ENCODE measurements at regions not wholly inside any gene's neighbourhood (a gene's known extent, or its start where the extent isn't known, plus 50 kb on each side); places are given as distances from the start of the nearest gene placed in this dataset.

DNA sequence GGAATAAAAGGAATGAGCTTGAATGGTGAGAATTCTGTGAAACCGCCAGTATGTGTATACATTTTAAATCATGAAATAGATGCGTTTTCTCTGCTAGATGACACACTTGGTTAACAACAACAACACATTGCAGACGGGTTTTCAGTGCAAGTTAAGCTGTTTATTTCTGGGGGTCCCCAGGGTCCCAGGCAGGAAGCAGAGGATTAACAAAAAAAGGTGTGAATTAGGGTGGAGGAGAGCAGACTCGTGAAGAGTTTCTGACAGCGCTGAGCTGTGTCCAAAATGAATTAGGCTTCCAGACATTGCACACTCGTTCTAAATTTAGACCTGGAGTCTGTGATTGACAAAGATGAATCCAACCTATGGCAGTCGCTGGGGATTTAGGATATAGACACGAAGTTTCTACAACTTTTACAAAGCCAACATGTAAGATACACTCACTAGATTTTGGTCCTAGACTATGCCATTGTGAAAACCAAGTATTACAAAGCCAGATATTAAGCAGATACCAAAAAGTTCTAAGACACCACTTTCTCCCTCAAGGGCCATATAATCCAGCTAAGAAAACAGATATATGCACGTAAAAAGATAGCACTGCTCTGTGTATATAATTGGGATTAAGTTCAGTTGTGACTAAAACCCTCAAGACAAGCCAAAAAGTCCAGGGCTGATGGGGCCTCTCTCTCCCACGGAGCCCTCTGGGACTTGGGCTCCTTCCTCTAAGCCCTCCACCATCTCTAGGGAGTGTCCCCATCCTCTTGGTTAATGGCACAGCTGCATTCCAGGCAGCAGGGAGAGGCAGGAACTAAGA lies 120.2 kb downstream of the ACAA2 start:
- peak; percentile 16 for DNase-seq

DNA sequence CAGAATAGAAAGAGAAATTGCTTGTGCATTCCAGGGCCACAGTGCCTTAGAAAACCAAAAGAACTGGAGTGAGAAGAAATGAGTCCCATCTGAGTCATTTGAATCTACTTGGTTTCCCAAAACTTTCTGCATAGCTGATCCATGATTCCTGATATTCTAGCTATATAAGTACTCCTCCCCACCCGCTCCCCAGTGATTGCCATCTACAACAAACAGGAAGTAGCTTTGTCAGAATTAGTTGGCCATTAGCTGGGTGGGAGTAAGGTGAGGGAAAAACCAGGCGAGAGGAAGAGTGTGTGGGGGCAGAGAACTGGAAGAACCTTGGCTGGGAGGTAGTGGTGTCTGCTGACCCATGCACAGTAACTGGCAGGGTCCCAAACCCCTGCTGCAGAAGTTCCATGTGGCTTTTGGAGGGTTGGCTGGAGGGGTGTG lies 122.1 kb downstream of the ACAA2 start:
- DNase-seq: peak; percentile 96

DNA sequence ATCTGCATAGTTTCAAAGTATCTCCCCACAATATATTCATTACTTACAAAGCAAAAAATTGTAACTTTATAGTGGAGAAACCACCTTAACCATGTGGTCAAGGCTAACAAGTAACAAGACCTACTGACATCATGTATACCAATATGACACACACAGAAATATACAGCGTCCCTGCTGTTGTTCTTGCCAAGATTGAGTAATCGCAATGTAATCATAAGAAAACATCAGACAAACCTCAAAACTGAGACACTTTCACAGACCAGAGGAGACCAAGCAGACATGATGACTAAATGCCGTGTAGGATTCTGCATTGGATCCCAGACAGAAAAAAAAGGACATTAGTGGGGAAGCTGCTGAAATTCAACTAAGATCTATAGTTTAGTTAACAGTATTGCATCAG lies 123.0 kb downstream of the ACAA2 start:
- DNase-seq: peak; percentile 99

DNA sequence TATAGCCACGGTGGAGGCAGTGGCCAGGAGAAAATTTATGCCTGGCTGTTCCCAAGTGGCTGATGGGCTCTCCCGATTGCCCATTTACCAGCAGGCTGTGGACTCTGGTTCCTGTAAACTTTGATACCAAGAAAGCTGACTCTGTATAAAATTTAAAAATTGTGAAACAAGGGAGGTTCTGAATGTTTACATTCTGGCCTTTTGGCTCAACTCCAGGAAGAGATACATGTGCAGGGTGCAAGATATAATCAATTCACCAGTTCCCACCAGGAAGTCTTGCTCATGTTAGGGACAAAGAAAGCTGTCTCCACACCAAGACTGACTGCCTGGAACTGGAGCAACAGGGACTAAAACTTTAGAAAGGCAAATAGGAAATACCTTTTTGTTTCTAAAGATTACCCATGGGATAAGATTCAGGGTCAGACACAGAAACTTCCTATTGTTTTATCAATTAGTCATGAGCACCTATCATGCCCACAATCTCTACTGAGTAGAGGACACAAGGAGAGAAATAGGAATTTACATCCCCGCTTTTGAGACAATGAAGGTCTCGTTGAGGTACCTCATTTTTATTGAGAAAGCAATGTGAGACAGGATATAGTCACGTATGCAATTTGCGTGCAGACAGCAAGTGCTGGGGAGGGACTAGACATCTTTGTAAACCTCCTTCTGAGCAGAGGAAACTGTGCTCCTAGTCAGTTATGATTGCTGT lies 123.5 kb downstream of the LIPG start:
- peak; percentile 29 for DNase-seq

DNA sequence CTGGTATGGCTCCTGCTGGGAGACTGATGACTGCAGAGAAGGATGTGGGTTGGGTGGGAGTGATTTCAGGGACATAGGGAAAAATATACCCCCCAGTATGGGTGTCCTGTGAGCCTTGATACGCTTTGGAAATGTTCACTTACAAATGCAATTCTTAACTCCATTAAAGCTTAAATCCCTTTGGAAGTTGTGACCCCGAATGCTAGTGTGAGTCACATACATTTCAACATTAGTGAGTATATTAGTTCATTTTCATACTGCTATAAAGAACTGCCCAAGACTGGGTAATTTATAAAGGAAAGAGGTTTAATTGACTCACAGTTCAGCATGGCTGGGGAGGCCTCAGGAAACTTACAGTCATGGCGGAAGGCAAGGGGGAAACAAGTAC lies 120.9 kb downstream of the LIPG start:
- DNase-seq: peak; percentile 61

DNA sequence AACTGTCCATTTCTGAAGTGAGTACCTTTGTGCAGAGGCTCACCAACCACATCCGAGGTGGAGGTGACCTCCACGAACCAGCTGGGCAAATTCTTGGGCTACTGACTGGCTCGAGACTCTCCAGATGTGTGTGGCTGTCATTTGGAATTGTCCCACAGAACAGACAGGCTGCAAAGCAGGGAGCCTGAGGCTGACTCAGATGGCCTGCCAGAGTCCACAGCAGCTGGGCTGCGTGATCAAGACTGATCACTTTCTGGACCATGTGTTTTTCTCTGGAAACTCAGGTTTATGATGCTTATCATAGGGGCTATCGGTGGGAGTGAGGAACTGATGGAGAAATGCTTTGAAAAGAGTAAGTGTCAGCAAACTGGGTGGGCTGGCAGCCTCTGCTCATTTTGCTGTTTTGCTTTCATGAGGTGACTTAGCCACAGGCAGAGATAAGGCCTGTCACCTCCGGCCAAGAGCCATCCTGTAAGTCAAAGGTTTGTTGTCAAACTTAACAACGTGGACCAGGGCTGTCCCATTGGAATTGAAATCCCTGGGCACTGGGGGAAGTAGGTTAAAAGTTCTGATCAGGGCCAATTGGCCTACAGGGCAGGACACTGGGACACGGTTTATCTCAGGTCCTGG lies 120.4 kb downstream of the LIPG start:
- no peak for DNase-seq

DNA sequence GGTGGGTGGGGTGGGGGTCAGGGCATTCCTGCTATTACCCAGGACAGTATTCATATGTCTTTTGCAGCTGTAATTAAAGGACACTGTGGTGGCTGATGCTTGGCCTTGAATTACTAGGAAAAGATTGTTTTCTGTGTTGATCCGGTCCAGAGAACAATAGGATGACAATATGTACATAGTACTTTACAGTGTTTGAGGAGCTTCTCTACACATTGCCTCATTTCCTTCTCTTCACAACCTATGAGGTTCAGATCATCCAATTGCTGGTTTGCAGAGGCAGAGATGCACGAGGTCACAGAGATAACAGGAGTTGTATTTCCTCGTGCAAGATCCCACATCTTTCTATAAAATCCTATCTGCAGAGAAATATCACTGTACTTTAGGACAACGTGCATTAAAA lies 119.5 kb downstream of the LIPG start:
- no peak for DNase-seq

DNA sequence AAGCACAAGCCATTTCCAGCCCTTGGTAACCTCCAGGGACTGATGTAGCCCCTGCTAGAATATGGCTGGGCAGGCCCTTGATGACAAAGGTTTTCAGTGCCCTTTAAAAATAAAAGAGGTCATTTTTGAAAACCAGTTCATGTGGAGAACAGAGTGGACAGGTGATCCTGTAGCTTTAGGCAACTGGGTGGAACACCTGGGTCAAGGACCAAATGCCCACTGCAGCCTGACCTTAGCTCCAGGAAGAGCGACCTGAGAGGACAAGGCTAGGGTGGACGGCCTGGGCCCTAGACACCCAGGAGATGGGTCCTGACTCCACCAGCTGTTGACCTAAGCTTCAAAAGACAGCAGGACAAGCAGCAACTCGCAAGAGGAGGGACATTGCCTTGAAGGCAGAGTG lies 116.6 kb downstream of the LIPG start:
- DNase-seq: no peak

DNA sequence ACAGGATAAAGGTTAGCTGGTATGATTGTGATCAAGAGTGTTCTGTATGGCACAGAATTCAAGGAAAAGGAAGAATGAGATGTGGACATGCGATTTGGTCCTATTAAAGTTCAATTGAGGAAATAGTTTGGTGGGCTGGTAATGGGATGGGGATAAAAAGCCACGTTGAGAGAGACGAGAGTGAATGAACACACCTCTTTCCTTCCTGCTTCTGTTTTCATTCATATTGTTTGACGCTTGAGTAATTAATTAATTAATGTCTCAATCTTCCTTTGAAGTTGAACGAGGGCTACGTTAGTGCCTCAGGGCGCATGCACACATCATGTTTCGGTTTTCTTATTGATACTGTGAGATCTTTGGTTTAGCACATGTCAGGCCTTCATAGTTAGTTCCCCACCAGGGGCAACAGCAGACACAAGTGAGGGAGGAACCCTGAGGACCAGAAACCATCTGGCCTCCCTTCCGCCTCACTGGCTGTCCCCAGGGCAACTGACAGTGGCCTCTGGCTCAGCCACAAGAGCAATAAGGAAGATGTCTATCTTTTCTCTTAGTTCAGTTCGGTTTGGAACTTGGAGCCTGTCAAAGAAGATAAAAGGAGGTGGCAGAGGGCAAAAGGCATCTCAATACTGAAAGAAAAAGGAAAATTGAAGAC lies 116.0 kb downstream of the LIPG start:
- DNase-seq: no peak

DNA sequence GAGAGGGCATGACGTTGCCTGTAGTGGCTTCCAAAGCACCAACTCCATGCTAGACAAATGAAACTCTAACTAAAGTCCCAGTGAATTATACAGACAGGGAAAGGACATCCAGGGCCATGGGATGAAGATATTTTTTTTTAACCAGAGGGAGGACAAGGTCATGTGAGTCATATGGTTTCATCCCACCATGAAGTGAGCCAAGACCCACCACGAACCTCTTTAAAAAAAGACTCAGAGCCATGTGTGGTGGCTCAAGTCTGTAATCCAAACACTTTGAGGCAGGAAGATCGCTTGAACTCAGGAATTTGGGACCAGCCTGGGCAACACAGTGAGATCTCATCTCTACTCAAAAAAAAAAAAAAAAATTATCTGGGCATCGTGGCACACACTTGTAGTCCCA lies 115.2 kb downstream of the LIPG start:
- DNase-seq: no peak

DNA sequence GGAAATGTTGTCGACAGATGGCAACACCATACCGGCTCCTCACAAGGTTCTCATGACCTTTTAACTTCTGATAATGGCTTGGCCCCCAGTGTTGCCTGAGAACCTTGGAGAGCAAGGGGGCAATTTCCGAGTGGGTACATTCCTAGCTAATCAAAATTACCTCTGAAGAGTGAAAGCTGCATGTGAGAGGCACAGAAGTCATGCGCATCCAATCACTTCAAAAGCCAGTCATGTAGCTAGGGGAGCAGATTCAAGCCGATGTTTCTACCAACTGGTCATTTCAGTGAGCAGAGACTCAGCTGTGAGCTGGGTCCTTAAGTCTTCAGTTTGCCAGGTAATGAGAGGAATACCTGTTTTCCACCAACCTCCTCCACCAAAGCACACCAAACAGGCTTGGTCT lies 111.4 kb downstream of the LIPG start:
- DNase-seq: no peak

DNA sequence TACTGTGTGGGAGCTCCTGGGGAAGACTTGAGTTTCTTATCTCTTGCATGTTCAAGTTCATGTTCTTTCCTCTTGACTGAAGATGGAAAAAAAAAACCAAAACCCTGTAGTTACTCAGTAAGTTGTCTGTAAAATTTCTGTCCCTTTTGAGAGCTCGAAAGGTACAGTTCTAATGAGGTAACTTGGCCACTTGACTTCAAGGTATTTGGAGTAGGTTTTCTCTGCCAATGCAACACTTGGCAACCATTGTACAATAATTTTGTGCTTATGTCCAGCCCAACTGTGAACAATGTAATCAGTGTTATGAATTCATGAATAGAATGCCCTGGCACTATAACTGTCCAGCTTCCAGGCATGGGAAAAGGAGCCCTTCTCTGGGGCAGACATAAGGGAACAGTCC lies 111.0 kb downstream of the LIPG start:
- DNase-seq: no peak

DNA sequence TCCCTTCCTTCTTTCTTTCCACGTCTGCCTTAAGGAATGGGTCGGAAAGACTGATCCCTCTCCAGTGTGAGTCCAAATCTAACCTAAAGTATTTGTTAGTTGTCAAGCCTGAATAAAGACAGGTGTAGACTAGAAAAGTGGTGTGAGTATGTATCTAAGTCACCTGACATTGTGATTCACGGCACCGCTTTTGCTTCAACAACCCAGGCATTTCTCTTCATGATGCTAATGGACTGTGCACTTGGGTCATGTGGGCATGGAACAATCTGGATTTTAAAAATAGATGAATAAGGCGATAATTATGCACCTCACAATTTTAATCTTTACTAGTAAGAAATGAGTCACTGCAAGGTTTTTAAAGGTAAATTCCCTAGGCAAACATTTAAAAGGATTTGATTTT lies 107.5 kb downstream of the LIPG start:
- no peak for DNase-seq

DNA sequence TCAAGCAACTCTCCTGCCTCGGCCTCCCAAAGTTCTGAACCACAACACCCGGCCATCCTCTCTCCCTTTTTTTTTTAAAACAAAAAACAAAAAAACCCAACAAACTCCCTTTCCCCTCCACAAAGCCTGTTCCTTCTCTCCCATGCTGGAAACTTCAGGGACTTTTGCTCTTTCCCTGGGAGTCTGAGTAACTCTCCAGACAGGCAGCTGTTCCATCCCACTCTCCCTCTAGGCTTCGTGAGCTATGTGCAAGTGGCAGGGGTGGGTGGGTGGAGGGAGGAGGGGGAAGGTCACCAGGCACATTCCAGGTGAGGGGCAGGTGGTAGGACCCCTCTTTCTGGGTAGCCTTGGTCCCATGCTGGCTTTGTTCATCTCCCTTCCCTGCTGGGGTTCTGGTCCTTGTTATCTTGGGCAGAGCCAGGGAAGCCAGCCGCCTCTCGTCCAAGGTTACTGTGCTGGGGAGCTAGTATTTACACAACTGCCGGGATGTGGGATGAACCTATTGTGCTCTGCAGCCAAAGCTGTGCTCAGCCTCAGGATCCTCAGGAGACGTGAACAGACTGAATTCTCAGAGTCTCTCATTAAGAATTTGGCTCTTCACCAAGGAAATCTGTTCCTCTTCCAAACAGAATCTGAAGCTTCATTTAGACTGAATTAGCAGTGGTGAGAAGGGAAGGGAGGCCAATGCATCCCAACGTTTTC lies 106.9 kb downstream of the LIPG start:
- peak; percentile 50 for DNase-seq

DNA sequence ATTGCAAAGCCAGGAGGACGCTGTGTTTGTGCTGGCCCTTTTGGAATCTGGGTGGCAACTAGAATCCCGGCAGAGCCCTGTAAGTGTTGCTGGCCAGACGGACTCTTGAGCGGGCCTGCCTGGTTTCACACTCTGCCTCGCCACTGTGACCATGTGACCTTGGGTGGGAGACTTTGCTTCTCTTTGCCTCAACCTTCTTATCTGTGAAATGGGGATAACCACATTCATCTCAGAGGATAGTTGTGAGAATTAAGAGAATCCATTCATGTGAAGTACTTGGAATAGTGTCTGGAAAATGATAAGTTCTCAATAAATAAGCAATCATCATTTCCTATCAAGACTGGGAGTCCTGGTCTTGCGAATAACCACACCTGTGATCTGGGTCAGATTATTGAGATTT lies 105.6 kb downstream of the LIPG start:
- DNase-seq: no peak

DNA sequence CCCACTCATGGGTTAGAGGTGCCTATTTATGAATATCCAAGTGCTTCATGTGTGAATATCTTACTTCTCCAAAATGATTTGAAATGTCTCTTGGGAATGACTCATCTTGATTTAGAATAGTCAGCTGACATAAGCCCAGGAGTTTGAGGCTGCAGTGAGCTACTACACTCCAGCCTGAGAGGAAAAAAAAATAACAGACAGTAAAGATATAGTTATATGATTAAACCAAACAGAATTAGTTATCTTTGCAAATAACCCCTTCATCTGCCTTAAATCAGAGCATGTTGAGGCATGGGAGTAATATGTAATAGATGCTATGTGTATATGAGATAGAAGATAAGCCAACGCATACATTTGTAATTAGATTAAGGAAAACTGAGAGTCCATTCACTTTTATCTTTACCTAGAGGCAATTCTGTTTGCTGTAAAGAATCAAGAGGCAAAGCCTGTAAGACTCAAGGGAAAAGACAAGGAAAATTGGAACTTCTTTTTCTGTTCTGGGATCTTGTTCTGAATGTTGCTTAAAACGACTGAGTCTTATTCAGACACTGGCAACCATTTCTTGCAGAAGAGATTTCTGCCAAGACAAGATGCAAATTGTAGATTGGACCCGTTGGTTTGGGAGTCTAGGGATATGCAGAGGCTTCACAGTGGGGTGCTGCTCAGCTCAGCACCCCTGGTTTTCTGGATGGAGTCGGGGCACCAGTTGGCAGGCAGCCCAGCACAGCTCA lies 104.4 kb downstream of the LIPG start:
- peak; percentile 66 for DNase-seq

DNA sequence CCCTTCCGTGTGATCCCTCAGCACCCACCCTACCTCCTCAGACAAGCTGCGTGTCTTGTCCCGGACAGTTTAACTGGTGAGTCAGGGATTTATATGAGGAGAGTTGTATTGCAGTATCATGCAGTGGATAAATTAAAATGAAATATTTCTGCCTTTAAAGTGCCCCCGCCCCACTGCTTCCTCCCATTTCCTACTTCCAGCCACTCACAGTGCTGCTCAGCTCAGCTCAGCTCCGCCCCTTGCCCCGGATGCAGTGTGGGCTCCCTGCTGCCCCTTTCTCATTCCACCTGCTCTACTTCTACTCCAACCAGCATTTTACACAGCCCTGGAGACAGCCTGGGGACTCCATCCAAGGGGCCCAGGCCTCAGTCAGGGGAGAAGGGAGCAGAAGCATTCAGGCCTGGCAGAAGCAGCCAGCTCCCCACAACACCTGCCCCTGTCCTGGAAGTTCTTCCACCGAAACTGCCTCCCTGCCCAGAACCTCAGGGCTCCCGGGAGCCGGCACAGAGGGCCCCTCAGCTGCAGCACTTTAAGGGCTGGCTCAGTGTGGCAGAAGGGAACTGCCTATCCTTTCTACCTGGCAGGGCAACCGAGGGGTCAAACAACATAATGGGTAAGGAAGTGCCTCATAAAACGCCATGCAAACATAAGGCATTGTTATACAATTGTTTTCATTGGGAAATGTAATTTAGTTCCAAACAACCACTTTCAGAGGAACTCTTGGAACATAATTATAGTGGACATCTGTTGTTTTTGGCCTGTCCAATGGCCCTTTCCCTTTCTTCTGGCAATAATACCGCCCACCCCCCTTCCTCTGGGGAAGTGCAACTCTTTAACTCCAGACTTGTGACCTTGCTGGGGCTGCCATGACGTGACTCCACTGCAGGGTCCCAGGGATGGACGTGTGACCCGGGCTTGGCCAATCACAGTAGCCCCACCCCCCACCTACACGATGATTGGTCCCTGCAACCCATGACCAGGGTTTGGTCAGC lies 102.3 kb downstream of the LIPG start:
- DNase-seq: peak; percentile 38

DNA sequence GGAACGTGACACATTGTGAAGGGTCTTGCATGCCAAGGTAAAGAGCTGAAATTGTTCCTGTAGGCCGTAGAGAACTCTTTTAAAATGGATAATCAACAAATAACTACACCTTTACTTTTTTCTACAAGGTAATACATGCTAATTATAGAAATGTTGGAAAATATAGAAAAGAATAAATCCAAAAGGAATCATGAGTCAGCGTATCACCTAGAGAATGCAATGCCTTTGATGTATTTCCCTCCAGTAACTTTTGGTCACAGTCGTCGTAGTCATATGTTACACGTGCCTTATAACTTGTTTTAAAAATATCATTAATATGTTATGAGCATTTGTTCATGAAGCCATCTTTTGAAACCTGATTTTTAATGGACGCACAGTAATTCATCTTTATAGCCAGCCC lies 100.6 kb downstream of the LIPG start:
- DNase-seq: no peak

DNA sequence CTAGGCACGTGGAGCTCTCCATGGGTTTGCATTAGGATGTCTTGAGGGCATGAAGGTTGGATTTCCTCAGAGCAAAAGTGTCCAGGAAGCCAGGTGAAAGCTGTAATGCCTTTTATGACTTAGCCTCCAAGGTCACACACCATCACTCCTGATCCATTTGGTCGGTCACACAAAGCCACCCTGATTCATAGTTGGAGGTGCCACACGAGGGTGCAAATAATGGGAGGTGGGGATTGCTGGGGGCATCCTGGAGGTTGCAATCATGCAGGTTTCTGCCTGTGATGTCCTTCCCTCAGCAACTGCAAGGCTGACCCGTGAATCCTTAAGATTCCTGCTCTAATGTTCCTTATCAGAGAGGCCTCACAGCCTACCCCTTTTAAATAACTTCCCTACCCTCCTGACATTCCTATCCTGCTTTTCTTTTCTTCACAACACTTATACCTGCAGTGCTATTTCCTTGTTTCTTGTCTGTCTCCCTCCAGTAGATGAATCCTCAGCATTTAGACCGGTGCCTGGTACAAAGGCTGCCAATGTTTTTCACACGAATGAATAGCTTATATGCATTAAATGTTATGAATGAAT lies 97.1 kb downstream of the LIPG start:
- no peak for DNase-seq

DNA sequence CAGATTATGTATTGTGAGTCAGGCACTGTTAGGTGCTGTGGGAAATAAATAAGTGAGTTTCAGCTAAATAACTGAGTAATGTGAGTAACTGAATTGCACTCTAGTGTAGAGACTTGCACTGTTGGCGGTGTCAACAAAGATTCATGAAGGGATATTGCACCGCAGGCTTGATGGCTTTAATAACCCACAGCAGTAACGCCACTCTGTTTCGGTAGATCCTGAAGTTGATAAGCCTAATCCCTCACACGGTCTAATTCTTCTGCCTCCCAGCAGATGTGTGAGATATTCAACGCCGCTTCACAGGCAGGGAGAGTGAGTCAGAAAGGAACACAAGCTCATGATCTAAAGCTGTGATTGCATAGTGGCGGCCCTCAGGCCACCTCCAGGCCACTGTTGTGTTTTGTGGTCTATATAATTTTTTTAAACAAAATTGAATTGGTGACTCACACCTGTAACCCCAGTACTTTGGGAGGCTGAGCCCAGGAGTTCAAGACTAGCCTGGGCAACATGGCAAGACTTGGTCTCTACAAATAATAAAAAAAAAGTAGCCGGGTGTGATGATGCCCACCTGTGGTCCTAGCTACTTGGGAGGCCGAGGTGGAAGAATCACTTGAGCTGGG lies 94.3 kb downstream of the LIPG start:
- DNase-seq: peak; percentile 80
